Right lobe of liver (tissue), 6 donors: ENCODE measurements at regions not wholly inside any gene's neighbourhood (a gene's known extent, or its start where the extent isn't known, plus 50 kb on each side); places are given as distances from the start of the nearest gene placed in this dataset.

Source experiments
- ATAC-seq, 4 donors: fragments of 200-7000 bp; cut with Tn5 transposase; one replicate each; pipeline ENCODE4 v1.9.1; 2020; ENCODE audit warnings: mild to moderate bottlenecking in 4 of 4, moderate library complexity in 4 of 4
- DNase-seq, 3 donors: peaks; one replicate each; pipeline ENCODE4 v3.0.0-alpha.2; 2020
- H3K27ac ChIP-seq, 3 donors: fragments of 200-600 bp; one replicate each; pipeline ENCODE4 v1.8.0; 2022
- H3K27me3 ChIP-seq, 2 donors: fragments of 200-600 bp; one replicate each; pipeline ENCODE4 v1.8.0; 2022
- H3K36me3 ChIP-seq, 4 donors: fragments of 200-600 bp; sonication (generic) in 1 of 4; one replicate each; pipeline versions ENCODE4 v1.5.1 to v1.8.0; 2017 to 2022; ENCODE audit warnings: control low read depth in 1 of 4
- H3K4me1 ChIP-seq, 4 donors: fragments of 200-600 bp; sonication (generic) in 1 of 4; one replicate each; pipeline versions ENCODE4 v1.5.1 to v1.8.0; 2017 to 2022; ENCODE audit warnings: control low read depth in 1 of 4
- H3K4me3 ChIP-seq, 3 donors: fragments of 200-600 bp; one replicate each; pipeline ENCODE4 v1.8.0; 2022
- H3K9me3 ChIP-seq, 4 donors: fragments of 200-600 bp; sonication (generic) in 1 of 4; one replicate each; pipeline versions ENCODE4 v1.5.1 to v1.8.0; 2017 to 2022; ENCODE audit warnings: control low read depth in 1 of 4
- CTCF ChIP-seq, 4 donors: fragments of 200-600 bp in 3 of 4; fragments of 450-650 bp in 1 of 4; IDR thresholded peaks; one replicate each; pipeline versions ENCODE4 v1.5.1 to v1.8.0; 2016 to 2022; ENCODE audit warnings: antibody characterized with exemption in 4 of 4, mild to moderate bottlenecking in 2 of 4
- POLR2A ChIP-seq: fragments of 450-650 bp; IDR thresholded peaks from one replicate; pipeline ENCODE4 v1.6.1; 2017; ENCODE audit warnings: antibody characterized with exemption, mild to moderate bottlenecking
- WGBS: methylation state at CpG from one replicate; pipeline ENCODE4 v1.1.6; 2018; ENCODE audit warnings: low coverage, low lambda C conversion rate; ENCODE audit not compliant: insufficient coverage; ENCODE audit errors: missing lambda C conversion rate; 5-methylcytosine and 5-hydroxymethylcytosine counted together
- intact Hi-C, 2 donors: fragments of 100-400 bp; cut with DNase I; formaldehyde crosslinking; loops; one replicate each; pipeline versions ENCODE4 v1.11.2 to v1.14.1; 2022
- donor health status: DM: no; HTN: yes; CAD: no.
- donor health status: DM: no; HTN: no; CAD: no.
- donor health status: DM: no; HTN: no; CAD: no.
- donor health status: DM: no; HTN: yes; CAD: no.
- donor health status: DM: no; HTN: yes; CAD: no.

GRCh38 chr15:95400428-95400827, 930.1 kb upstream of the NR2F2 start:
- no peak overlapping the region for H3K4me3 ChIP-seq
- no peaks in the 10 kb centered on the region for H3K9me3 ChIP-seq
- H3K4me1 ChIP-seq = no peaks in the 10 kb centered on the region
- 9% methylated on average over 1 of the region's 1 CpG for WGBS
- TF ChIP-seq POLR2A (no peak), CTCF (IDR thresholded peaks at IDR 0.05) (no peak)
- intact Hi-C loops = no loop called here
- H3K27ac ChIP-seq = no peak overlapping the region
- no peak for ATAC-seq
- H3K36me3 ChIP-seq = no peaks in the 10 kb centered on the region
- H3K27me3 ChIP-seq = no peaks in the 10 kb centered on the region
- no peak for DNase-seq

GRCh38 chr15:95401587-95401986, 928.9 kb upstream of the NR2F2 start:
- DNase-seq (no peak), ATAC-seq (no peak)
- WGBS = 21% methylated on average over 1 of the region's 1 CpG
- no peak overlapping the region for H3K27ac ChIP-seq
- intact Hi-C loops = no loop called here
- no peaks in the 10 kb centered on the region for H3K36me3 ChIP-seq
- no peak overlapping the region for H3K4me3 ChIP-seq
- H3K9me3 ChIP-seq = no peaks in the 10 kb centered on the region
- no peak for TF ChIP-seq POLR2A
- TF ChIP-seq CTCF (IDR thresholded peaks at IDR 0.05) = no peak
- H3K4me1 ChIP-seq = no peaks in the 10 kb centered on the region
- H3K27me3 ChIP-seq = no peaks in the 10 kb centered on the region

GRCh38 chr15:95405447-95405846, 925.1 kb upstream of the NR2F2 start:
- DNase-seq (no peak), ATAC-seq (no peak)
- Histone ChIP-seq H3K36me3 (no peaks in the 10 kb centered on the region), H3K9me3 (no peaks in the 10 kb centered on the region), H3K4me1 (no peaks in the 10 kb centered on the region), H3K27ac (no peak overlapping the region), H3K27me3 (no peaks in the 10 kb centered on the region), H3K4me3 (no peak overlapping the region)
- intact Hi-C loops = no loop called here
- WGBS = 65% methylated on average over 3 of the region's 3 CpGs
- TF ChIP-seq POLR2A (no peak), CTCF (IDR thresholded peaks at IDR 0.05) (no peak)

- Histone ChIP-seq H3K4me3 (no peak overlapping the region), H3K9me3 (no peaks in the 10 kb centered on the region), H3K27ac (no peak overlapping the region), H3K27me3 (no peaks in the 10 kb centered on the region), H3K36me3 (no peaks in the 10 kb centered on the region), H3K4me1 (no peaks in the 10 kb centered on the region)
- TF ChIP-seq POLR2A = no peak
- TF ChIP-seq CTCF (IDR thresholded peaks at IDR 0.05) = no peak
- ATAC-seq (no peak), DNase-seq (no peak)
- intact Hi-C loops = no loop called here
These were observed 923.0 kb upstream of the NR2F2 start for GRCh38 chr15:95407534-95407933.

GRCh38 chr15:95409211-95409610, 921.3 kb upstream of the NR2F2 start:
- Histone ChIP-seq H3K36me3 (no peaks in the 10 kb centered on the region), H3K4me1 (no peaks in the 10 kb centered on the region), H3K27ac (no peak overlapping the region), H3K4me3 (no peak overlapping the region), H3K9me3 (no peaks in the 10 kb centered on the region), H3K27me3 (no peaks in the 10 kb centered on the region)
- DNase-seq (no peak), ATAC-seq (no peak)
- intact Hi-C loops = no loop called here
- 7% methylated on average over 2 of the region's 2 CpGs for WGBS
- TF ChIP-seq CTCF (IDR thresholded peaks at IDR 0.05) = no peak
- no peak for TF ChIP-seq POLR2A
